H4 (cell line): ENCODE measurements at regions not wholly inside any gene's neighbourhood (a gene's known extent, or its start where the extent isn't known, plus 50 kb on each side); places are given as distances from the start of the nearest gene placed in this dataset.

Experiments
- DNase-seq: peaks from one replicate; pipeline ENCODE4 v3.0.0-alpha.2; 2015; ENCODE audit warnings: low spot score

DNA sequence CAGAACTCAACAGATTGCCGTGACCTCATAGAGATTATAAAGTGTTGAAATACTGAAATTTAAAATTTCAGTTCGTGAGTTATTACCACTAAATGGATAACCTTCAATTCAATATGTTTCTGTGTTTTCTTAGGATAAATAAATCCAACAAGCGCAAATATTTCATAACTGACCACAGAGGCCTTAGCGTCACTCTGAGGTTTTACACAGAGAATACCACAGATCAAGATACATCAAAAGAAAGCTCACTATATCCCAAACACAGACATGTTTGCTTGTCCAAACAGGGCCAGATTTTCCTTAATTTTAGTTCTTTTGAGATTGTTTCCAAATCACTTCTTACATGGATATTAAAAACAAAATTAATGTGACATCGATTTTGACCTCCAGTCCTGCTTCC lies 235.8 kb downstream of the EFNB2 start:
- no peak for DNase-seq

DNA sequence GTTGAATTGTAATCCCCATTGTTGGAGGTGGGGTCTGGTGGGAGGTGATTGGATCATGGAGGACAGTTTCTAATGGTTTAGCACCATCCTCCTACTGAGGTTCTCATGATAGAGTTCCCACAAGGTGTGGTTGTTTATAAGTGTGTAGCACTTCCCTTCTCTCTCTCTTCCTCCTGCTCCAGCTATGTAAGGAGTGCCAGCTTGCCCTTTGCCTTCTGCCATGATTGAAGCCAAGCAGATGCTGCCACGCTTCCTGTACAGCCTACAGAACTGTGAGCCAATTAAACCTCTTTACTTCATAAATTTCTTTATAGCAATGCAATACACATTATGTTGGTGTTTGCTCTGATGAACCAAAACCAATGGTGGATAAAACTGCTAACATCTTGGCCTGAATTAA lies 238.2 kb downstream of the EFNB2 start:
- DNase-seq, result no peak

DNA sequence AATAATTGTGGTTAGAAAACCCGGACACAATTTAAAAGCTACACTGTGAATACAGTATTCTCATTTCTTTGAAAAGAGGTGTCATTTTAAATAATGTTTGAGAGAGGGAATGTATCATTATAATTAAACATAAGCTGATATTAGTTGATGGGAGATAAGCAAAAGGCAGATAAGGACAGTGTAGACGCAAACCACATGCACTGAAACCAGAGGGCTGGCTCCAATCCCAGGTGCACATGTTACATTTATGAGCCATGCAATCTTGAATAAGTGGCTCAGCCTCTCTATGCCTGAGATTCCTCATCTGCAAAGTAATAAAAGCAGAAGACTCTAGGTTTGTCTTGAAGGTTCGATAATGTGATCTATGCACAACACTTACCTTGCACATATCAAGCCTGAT lies 238.7 kb downstream of the EFNB2 start:
- DNase-seq, result no peak

DNA sequence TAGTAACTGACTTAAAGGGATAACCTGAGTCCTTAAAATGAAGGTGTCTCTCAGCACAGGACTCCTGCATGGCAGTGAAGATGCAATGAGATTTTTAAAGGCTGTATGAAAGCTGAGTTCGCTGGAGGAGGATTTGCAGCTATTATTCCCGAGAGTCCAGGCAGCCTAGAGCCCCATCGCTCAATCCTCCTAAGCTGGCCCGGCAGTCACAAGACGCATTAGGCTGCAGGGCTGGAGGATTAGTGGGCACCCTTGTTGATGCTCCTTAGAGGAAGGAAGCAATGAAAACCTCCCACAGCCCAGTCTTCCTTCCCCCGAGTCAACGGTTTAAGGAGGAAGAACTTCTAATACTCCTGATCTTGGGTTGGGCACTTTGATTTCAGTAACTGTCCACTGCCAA lies 239.5 kb downstream of the EFNB2 start:
- no peak for DNase-seq

DNA sequence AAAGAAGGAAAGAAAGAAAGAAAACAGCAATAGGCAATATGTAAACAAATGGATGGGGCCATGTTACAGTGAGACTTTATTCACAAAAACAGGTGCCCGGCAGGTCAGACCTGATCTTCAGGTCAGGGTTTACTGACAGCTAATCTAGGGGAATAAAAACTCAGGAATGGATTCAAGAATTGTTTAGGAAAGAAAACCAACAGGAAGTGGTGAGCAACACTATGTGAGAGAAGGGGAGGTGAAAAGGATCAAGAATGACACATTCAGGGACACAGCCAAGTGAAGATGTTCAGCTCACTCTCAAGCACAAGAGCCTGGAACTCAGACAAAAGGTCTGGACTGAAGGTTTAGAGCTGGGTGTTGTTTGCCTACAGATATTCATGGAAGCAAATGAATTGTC lies 244.5 kb downstream of the EFNB2 start:
- no peak for DNase-seq

DNA sequence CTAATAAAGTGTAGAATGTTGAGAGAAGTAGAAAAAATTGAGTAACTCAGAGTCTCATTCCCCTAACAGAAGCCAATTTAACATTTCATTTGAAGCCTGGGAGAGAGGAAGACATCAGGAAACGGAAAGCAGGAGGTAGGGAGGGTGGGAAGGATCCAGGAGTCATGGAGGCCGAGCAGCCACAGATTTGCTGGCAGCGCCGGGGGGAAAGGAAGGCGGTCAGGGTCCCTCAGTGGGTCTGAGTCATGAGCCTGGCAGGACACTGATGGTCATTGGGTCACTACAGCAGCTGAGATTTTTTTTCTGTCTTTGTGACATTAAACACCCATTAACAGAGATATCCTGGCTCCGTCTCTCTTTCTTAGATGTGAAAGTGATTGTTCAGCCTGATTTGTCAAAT lies 248.1 kb downstream of the EFNB2 start:
- DNase-seq, result no peak

DNA sequence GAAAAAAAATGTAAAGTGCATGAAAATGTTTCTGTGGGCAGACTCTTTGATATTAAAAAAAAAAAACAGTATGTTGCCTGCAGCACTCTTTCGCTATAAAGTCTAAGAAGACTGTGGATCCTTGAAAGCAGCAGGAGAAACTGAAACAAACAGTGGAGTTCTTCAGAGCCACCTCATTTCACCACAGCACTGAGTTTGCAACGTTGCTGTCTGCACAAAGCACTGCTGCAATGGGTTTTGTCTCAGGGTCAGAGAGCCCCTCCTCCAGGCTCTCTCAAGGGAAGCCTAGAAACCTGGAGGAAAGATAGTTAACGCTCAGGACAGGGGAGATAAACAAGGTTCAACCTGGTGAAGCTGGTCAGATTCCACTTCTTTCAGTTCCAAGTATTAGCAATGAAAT lies 248.7 kb downstream of the EFNB2 start:
- no peak for DNase-seq

DNA sequence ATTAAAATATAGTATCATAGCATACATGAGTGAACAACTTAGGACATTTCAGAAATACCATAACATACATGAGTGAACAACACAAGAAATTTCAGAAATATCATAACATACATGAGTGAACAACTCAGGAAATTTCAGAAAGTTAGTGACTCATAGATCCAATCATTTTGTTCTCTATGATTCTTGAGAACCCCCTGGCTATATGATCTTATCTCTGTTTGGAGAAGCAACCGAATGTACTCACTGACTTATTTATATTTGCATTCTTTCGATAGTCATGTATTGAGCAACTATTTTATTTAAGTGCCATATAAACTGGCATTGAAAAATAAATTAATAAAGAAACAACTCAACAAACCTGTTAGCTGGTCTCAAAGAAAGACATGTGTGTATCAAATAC lies 251.1 kb downstream of the EFNB2 start:
- DNase-seq, result no peak

DNA sequence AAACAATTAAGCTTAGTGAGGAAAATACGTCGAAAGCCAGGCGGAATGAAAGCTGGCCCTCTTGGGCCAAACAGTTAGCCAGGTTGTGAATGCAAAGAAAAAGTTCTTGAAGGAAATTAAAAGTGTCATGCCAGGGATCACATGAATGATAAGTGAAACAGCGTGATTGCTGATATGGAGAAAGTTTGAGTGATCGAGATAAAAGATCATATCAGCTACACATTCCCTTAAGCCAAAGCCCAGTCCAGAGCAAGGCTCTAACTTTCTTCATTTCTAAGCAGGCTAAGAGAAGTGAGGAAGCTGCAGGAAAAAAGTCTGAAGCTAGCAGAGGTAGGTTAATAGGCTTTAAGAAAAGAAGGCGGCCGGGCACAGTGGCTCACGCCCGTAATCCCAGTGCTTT lies 254.0 kb downstream of the EFNB2 start:
- DNase-seq, result no peak

DNA sequence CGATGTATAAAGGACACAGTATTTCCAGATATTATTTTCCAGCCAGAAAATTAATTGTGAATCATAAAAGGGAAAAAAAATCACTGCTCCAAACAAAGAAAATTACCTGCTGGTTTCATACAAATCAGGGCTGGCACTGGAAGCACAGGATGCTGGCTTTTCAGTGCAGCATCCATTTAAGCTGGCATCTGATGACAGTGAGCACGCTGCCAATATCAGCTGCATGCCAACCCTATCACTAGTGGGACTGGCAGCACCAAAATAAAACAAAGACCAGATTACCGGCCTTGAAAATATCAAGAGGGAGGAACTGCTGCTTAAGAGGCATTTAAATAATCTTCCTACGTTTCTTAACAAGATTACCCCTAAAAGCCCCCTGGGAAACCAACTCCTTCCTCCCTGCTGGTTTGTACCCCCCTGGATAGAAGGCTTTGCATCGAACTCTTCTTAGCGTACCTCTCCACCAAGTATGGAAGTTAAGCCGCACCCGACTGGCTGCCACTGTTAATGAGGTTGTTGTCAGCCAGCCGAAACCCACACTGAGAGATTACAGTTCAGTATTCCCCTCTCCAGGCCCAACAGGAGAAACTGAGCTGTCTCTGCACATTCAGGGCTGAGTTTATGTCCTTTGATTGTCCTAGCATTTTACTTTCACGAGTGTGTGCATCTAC lies 257.8 kb downstream of the EFNB2 start:
- no peak for DNase-seq

DNA sequence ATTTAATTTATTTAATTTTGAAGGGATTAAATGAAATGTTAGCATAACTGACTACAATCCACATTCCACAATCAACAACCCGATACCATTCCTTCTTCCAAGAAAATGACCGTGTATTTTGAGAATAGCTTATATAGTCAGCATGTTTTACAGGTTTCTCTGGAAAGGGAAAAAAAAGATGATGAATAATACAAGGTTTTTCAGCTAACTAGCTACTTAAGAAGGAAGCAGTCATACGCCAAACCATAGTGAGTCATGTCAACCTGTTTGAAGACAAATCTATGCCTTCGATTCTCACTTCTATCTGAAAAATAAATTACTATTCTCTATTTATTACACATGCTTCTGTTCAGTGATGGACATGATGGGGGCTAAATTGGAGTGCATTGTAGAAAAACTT lies 258.6 kb downstream of the EFNB2 start:
- DNase-seq, result no peak

DNA sequence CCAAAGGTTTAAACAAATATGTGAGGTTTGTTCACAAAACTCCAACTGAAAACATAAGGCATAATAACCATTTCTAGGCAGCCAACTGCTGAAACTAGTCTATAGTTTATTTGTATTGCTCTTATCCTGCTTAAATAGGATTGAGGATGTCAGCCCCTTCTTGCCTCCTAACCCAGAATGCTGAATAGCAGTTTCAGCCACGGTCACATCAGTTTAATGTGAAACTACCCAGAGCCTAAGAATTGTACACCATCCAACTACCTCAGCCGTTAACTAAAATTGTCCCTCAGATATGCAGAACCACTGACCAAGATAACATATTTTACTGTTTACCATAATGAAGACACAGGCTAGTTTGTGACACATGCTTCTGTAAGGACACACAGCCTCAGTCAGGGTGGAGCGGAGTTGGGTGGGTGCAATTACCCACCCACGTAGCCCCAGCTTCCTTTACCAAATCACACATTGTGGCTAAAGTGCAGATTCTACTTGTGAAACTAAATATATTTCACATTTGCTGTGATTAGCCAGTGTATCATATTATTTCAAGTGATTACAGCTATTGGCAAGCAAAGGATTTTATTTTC lies 259.9 kb downstream of the EFNB2 start:
- no peak for DNase-seq

DNA sequence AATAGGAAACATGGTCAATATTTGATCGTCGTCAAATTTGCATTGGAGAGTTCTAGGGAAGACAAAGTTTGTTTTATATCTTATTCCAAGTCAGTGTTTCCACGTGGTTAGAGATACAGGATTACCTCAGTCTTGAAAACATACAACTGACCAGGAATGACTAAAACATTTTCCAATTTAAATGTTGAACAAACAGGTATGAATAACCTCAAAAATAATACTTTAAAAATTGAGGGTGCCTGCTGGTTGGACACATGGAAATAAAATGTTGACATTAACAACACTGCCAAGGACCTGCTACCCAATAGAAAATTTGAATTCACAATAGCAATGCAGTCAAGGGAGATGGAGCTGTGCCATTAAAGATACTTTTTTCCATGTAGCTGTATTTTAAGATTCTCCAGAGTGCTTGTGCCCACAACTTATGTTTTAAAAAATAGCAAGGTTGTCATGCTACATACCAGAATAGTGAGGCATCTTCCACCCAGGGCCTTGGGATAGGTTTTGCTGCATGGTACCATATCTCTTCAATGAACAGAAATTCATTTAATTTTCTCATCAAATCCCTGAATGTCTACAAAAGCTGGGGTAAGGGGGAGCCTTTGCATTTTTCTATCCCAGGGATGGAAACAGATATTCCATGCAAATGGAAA lies 260.8 kb downstream of the EFNB2 start:
- DNase-seq, result no peak

DNA sequence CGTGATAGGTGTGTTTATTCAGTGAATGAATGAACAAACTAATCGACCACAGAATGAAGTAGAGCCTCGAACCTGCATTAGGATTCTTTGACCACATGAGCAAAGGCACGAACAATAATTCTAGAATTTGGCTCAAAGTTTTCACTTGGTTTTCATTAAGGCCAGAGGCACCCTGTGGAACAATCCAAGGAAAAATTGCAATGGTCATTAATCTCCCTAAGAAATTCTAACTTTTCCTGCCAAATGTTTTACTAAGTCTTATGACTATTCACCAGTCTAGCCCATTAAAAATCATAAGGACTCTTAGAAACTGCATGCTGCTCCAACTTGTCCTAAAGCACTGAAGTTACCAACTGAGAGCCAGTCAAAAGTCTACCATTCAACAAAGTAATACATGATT lies 271.7 kb downstream of the EFNB2 start:
- DNase-seq, result no peak

DNA sequence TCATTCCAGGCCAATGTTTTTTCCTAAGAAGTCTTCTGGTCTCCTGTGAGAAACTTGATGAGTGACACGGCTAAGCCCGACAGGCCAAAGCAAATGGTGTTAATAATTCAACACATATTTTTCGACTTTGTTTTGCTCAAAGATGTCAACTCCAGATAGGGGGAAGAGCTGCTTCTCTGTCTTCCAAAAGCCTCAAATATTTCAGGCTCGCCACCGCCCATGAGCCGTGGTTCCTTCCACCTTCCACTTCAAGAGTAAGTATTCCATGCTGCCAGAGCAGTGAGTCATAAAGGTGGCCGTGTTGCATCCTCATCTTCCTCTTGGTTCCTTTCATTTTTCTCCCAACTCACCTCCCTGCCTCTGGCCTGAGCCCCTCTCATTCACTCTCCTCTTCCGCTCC lies 272.6 kb downstream of the EFNB2 start:
- DNase-seq, result no peak

DNA sequence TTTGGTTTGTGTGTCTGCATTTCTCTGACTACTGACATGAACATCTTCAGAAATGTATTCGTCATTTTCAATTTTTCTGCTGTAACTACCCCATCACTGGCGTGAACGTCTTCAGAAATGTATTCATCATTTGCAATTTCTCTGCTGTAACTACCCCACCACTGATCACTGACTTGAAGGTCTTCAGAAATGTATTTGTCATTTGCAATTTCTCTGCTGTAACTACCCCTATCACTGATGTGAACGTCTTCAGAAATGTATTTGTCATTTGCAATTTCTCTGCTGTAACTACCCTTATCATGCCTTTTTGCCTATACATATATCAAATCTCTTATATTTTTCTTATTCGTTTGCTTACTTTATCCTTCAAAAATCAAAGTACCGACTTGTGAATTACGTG lies 274.0 kb downstream of the EFNB2 start:
- DNase-seq, result no peak

DNA sequence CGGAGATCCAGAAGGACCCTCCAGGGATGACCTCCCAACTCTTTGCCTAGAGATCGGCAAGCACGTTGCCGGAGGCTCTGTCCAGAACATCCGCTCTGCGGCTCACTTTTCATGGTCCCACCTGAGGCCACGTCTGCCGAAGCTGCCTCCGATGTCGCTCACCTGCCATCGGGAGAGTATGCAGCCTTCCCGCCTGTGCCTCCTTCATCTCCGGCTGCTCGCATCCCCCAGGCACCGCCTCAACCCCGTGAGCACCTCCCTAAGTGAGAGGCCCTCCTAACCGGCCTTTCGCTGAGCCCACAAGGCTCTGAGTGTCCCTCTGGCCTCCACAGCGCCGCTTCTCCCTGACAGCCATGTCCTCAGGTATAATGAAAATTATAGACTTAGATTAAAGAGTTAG lies 275.1 kb downstream of the EFNB2 start:
- no peak for DNase-seq

DNA sequence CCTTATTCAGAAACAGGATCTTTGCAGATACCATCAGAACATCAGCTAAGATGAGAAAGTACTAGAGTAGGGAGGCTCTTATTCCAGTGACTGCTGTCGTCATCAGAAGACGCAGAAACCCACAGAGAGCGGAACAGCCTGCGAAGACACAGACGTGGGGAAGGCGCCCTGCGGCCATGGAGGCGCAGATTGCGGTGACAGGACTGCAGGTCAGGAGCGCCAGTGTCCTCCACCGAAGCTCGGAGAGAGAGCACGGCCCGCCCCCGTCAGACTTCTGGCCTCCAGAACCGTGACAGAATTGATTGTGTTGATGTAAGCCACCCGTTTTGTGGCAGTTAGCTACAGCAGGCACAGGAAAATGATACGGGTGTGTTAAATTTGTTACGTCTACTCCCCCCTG lies 275.5 kb downstream of the EFNB2 start:
- DNase-seq, result no peak

DNA sequence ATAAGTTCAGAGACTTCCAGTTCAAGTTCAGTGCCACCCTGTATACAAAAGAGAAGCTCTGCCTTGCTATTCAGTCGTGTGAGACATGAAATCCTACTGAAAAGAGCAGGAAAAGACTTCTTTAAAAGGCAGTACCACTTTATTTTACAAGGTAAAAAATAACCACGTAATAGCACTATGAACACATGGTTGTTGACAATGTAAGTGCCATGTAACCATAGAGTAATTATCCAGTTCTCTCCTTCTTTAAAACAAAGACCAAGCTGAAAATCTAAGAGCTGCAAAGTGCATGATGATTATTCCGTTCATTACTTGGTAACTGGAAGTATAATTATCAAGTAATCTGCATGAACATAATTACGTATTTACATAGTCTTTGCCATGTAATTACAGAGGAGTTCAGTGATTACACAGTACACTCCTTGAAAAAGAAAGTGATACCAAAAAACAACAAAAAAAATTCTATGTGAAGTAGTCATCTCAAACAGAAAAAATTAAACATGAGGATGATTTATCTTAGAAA lies 288.7 kb downstream of the EFNB2 start:
- DNase-seq, result no peak

DNA sequence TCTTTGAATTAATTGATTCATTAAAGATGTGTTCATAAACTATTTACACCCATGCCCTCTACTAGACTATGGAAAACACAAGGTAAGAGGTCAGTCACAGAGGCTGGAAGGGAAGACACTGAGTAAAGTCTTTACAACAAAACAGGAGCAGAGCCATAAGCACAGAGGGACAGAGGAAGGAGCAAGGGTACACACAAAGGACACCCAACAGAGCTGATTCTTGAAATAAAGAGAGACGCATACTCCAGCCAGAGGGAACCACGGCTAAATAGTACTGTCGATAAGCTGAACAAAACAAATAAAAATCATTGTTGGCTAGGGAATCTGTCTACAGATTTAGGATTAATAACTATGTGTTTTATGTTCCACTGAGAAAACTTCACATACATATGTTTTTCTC lies 289.2 kb downstream of the EFNB2 start:
- no peak for DNase-seq

DNA sequence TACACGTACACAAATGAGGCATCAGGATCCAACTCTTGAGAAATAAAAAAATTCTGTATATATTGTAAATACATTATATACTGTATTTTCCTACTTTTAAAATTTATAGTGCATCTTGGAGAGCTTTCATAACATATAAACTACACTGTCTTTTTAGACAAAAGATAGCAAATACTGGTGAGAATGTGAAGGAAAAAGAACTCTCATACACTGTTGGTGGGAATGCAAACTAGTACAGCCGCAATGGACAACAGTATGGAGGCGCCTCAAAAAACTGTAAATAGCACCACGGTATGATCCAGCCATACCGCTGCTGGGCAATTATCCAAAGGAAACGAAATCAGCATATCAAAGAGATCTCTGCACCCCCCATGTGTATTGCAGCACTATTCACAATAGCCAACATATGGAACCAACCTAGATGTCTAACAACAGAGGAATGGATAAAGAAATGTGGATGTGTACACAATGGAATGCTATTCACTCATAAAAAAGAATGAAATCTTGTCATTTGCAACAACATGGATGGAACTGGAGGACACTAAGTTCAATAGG lies 292.4 kb downstream of the EFNB2 start:
- no peak for DNase-seq

DNA sequence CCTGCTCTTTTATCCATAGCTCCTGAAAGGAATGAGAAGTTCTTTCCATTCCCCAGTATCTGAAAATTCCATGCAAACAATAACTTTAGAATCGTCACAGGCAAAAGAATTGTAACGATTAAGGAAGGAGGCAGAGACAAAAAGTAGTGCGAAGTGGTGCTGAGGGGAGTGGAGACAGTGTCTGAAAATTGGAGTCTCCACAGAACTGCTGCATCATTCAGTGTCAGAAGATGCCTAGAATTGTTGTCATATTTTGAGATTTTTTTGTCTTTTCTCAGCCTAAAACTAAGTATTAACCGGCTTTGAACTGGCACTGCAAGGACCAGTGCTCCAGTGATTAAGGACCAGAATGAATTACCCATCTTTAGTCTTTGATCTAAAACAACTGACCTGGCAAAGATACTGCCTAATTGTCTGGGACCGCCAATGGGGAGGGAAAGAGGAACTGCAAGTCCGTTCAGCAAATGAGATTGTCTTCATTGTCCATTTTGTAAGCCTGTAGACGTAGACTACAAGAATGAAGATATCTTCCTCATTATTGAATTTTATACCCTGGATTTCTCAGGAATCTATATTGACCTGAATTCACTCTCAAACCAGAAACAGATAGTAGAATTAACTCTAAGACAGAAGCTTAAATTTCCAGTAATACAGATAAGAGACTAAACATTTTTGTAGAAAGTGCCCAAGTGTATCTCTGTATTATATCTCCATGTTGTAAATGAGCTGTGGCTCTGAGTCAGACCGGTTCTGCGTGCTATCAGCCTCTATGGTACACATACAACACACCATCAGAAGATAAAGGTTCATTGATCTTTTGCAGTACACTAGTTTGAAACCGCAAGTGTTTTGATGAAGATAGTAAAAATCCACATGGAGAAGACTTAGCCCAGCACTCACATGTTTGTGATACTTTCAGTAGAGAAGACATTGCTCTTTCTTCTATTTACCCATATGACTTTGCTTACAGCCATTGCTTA lies 293.2 kb downstream of the EFNB2 start:
- no peak for DNase-seq
